IMR-90 (cell line): ENCODE measurements at regions not wholly inside any gene's neighbourhood (a gene's known extent, or its start where the extent isn't known, plus 50 kb on each side); places are given as distances from the start of the nearest gene placed in this dataset.

Experiments
- ATAC-seq: fragments of 200-7000 bp; cut with Tn5 transposase; 2 replicates; pipeline ENCODE4 v1.9.1; 2020; ENCODE audit warnings: low read depth, mild to moderate bottlenecking, moderate library complexity
- BruUV-seq: library from RNA; stranded (reverse); fragments of 400-500 nt; replicated peaks from 2 replicates; lab custom pipeline; 2021; lab: Mats Ljungman, UMichigan
- CTCF ChIA-PET: fragments of 300-600 bp; formaldehyde crosslinking; extraction: SDS; loops from one replicate; lab custom pipeline; 2021; ENCODE audit warnings: antibody characterized with exemption; lab: Yijun Ruan, JAX
- POLR2A ChIA-PET: fragments of 300-600 bp; sonication (Branson Sonifier 250); formaldehyde crosslinking; loops from one replicate; lab custom pipeline; 2022; ENCODE audit warnings: antibody characterized with exemption; ENCODE audit not compliant: unreplicated experiment; lab: Charles Lee
- DNase-seq: peaks from one replicate; pipeline ENCODE4 v3.0.0; 2013
- H2AFZ ChIP-seq: replicated peaks from 2 replicates; pipeline ENCODE3; 2013; ENCODE audit warnings: low read length, mild to moderate bottlenecking; ENCODE audit not compliant: poor library complexity
- H2AK5ac ChIP-seq: 2 replicates; pipeline ENCODE4 v1.6.1; 2013; ENCODE audit warnings: low read depth, low read length, inconsistent platforms
- H2AK9ac ChIP-seq: replicated peaks from 2 replicates; pipeline ENCODE3; 2013; ENCODE audit warnings: mild to moderate bottlenecking, low read depth, low read length, moderate library complexity; ENCODE audit not compliant: poor library complexity
- H2BK120ac ChIP-seq: 2 replicates; pipeline ENCODE4 v1.6.1; 2013; ENCODE audit warnings: low read depth, low read length, inconsistent platforms
- H2BK15ac ChIP-seq: 3 replicates; pipeline ENCODE4 v1.6.1; 2013; ENCODE audit warnings: low read depth, low read length, inconsistent platforms
- H2BK20ac ChIP-seq: 2 replicates; pipeline ENCODE4 v1.6.1; 2013; ENCODE audit warnings: low read depth, mild to moderate bottlenecking, inconsistent platforms, low read length, moderate library complexity
- H2BK5ac ChIP-seq: 2 replicates; pipeline ENCODE4 v1.6.1; 2013; ENCODE audit warnings: mild to moderate bottlenecking, low read depth, low read length, inconsistent platforms; ENCODE audit not compliant: poor library complexity, severe bottlenecking
- H3K14ac ChIP-seq: replicated peaks from 2 replicates; pipeline ENCODE4 v1.6.1; 2013; ENCODE audit warnings: low read depth, low read length, inconsistent platforms
- H3K18ac ChIP-seq: 2 replicates; pipeline ENCODE4 v1.6.1; 2013; ENCODE audit warnings: low read depth, low read length, control low read depth
- H3K23ac ChIP-seq: 2 replicates; pipeline ENCODE4 v1.6.1; 2013; ENCODE audit warnings: low read depth, low read length, inconsistent platforms
- H3K27ac ChIP-seq: 2 replicates; pipeline ENCODE4 v1.5.1; 2013; ENCODE audit warnings: mild to moderate bottlenecking, control low read depth, low read length; ENCODE audit not compliant: insufficient read depth
- H3K27me3 ChIP-seq: 2 replicates; pipeline ENCODE4 v1.6.1; 2013; ENCODE audit warnings: low read length; ENCODE audit not compliant: control insufficient read depth, insufficient read depth
- H3K36me3 ChIP-seq: 2 replicates; pipeline ENCODE4 v1.6.1; 2013; ENCODE audit warnings: low read length, mixed read lengths; ENCODE audit not compliant: control insufficient read depth, insufficient read depth
- H3K4ac ChIP-seq: 2 replicates; pipeline ENCODE4 v1.6.1; 2013; ENCODE audit warnings: low read depth, low read length, inconsistent platforms
- H3K4me1 ChIP-seq: 2 replicates; pipeline ENCODE4 v1.6.1; 2013; ENCODE audit warnings: low read length, mixed read lengths; ENCODE audit not compliant: control insufficient read depth, insufficient read depth
- H3K4me2 ChIP-seq: 2 replicates; pipeline ENCODE4 v1.6.1; 2013; ENCODE audit warnings: low read depth, mild to moderate bottlenecking, control low read depth, low read length, moderate library complexity
- H3K4me3 ChIP-seq: 2 replicates; pipeline ENCODE4 v1.5.1; 2013; ENCODE audit warnings: low read depth, mild to moderate bottlenecking, control low read depth, low read length, moderate library complexity; ENCODE audit not compliant: insufficient read depth
- H3K56ac ChIP-seq: 2 replicates; pipeline ENCODE4 v1.6.1; 2013; ENCODE audit warnings: low read length, inconsistent platforms; ENCODE audit not compliant: insufficient read depth; ENCODE audit errors: extremely low read depth
- H3K79me1 ChIP-seq, 2 experiments: 2 replicates each; pipeline ENCODE4 v1.6.1; 2013; ENCODE audit warnings: low read length in 2 of 2, inconsistent platforms in 1 of 2, low read depth in 1 of 2
- H3K9ac ChIP-seq: 2 replicates; pipeline ENCODE4 v1.6.1; 2013; ENCODE audit warnings: low read depth, low read length, control low read depth
- H3K9me1 ChIP-seq: 2 replicates; pipeline ENCODE4 v1.6.1; 2013; ENCODE audit warnings: low read length, inconsistent platforms; ENCODE audit not compliant: insufficient read depth
- H3K9me3 ChIP-seq: 2 replicates; pipeline ENCODE4 v1.6.1; 2013; ENCODE audit warnings: low read length; ENCODE audit not compliant: control insufficient read depth, insufficient read depth
- H4K20me1 ChIP-seq: 2 replicates; pipeline ENCODE4 v1.6.1; 2013; ENCODE audit warnings: low read length, inconsistent platforms; ENCODE audit not compliant: insufficient read depth
- H4K5ac ChIP-seq: 2 replicates; pipeline ENCODE4 v1.6.1; 2013; ENCODE audit warnings: mild to moderate bottlenecking, low read depth, low read length, control low read depth
- H4K8ac ChIP-seq, 2 experiments: 2 replicates each; pipeline ENCODE4 v1.6.1; 2013; ENCODE audit warnings: low read depth in 2 of 2, low read length in 2 of 2, control low read depth in 1 of 2, inconsistent platforms in 1 of 2
- H4K91ac ChIP-seq: 2 replicates; pipeline ENCODE4 v1.6.1; 2013; ENCODE audit warnings: low read depth, low read length, inconsistent platforms; ENCODE audit not compliant: insufficient read depth
- MAZ ChIP-seq: IDR thresholded peaks from 2 replicates; pipeline ENCODE4 v1.6.1; 2012; ENCODE audit warnings: low read depth, mild to moderate bottlenecking, low read length, improper control_type of control experiment, moderate library complexity, borderline replicate concordance
- MXI1 ChIP-seq: IDR thresholded peaks from 2 replicates; pipeline ENCODE4 v1.6.1; 2012; ENCODE audit warnings: low read depth, mild to moderate bottlenecking, low read length, moderate library complexity, borderline replicate concordance
- WGBS, 2 experiments: methylation state at CpG; one replicate each; pipeline versions ENCODE4 v1.1.5 to v1.1.7; 2013; ENCODE audit warnings: missing lambda C conversion rate in 2 of 2; ENCODE audit not compliant: insufficient read length in 1 of 2; ENCODE audit errors: extremely low coverage in 2 of 2; 5-methylcytosine and 5-hydroxymethylcytosine counted together
- dilution Hi-C: fragments of 300-500 bp; cut with HindIII; formaldehyde crosslinking; loops from one replicate; pipeline ENCODE4 v1.14.3; 2018; ENCODE audit warnings: low sequenced_read_pairs; ENCODE audit not compliant: unreplicated experiment
- in situ Hi-C: fragments of 300-500 bp; cut with MboI; formaldehyde crosslinking; loops from 3 replicates; pipeline ENCODE4 v1.14.3; 2019; ENCODE audit warnings: low sequenced_read_pairs, inconsistent platforms, mixed read lengths
- intact Hi-C: fragments of 100-400 bp; cut with micrococcal nuclease; formaldehyde crosslinking; loops from 2 replicates; pipeline ENCODE4 v1.10.0; 2022
- TF ChIP-seq, protein P1 (sequence below): conservative IDR thresholded peaks from 2 replicates; pipeline ENCODE4 v1.5.1; 2012; ENCODE audit warnings: mild to moderate bottlenecking, low read depth, low read length, improper control_type of control experiment

GRCh38 chr2:236985761-236986339, 99.8 kb upstream of the COPS8 start:
- intact Hi-C loops, result no loop called here
- no peak overlapping the region for H2AK5ac ChIP-seq
- peaks cover 20% of the 10 kb centered on the region for H3K27me3 ChIP-seq
- no peak overlapping the region for H3K4me3 ChIP-seq
- H2BK120ac ChIP-seq, result no peak overlapping the region
- ATAC-seq (no peak), DNase-seq (no peak)
- BruUV-seq, result no TSS peak
- CTCF ChIA-PET, result no interaction called here
- H3K23ac ChIP-seq, result no peak overlapping the region
- in situ Hi-C loops, result no loop called here
- H3K36me3 ChIP-seq, result no peaks in the 10 kb centered on the region
- WGBS, 2 experiments, result 71% methylated on average over 2 of the region's 7 CpGs; no CpG with 5 or more reads in 1 of the 2 experiments
- H4K5ac ChIP-seq, result no peak overlapping the region
- no peak overlapping the region for H3K14ac ChIP-seq
- H2BK5ac ChIP-seq, result no peak overlapping the region
- H3K9me3 ChIP-seq, result peaks cover 4% of the 10 kb centered on the region
- no peak overlapping the region for H3K18ac ChIP-seq
- H3K27ac ChIP-seq, result no peak overlapping the region
- POLR2A ChIA-PET, result no interaction called here
- no peak overlapping the region for H2AK9ac ChIP-seq
- H2AFZ ChIP-seq, result no peak overlapping the region
- dilution Hi-C loops, result no loop called here
- TF ChIP-seq, protein P1, sequence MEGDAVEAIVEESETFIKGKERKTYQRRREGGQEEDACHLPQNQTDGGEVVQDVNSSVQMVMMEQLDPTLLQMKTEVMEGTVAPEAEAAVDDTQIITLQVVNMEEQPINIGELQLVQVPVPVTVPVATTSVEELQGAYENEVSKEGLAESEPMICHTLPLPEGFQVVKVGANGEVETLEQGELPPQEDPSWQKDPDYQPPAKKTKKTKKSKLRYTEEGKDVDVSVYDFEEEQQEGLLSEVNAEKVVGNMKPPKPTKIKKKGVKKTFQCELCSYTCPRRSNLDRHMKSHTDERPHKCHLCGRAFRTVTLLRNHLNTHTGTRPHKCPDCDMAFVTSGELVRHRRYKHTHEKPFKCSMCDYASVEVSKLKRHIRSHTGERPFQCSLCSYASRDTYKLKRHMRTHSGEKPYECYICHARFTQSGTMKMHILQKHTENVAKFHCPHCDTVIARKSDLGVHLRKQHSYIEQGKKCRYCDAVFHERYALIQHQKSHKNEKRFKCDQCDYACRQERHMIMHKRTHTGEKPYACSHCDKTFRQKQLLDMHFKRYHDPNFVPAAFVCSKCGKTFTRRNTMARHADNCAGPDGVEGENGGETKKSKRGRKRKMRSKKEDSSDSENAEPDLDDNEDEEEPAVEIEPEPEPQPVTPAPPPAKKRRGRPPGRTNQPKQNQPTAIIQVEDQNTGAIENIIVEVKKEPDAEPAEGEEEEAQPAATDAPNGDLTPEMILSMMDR, result no peak
- TF ChIP-seq MAZ, result no peak
- TF ChIP-seq MXI1, result no peak
- no peak overlapping the region for H4K91ac ChIP-seq
- H3K4ac ChIP-seq, result no peak overlapping the region
- no peak overlapping the region for H3K56ac ChIP-seq
- no peak overlapping the region for H2BK15ac ChIP-seq
- no peak overlapping the region for H3K4me2 ChIP-seq
- H3K4me1 ChIP-seq, result no peaks in the 10 kb centered on the region
- no peaks in the 10 kb centered on the region for H3K79me1 ChIP-seq
- H3K9me1 ChIP-seq, result no peaks in the 10 kb centered on the region
- H4K20me1 ChIP-seq, result no peaks in the 10 kb centered on the region
- no peak overlapping the region for H3K9ac ChIP-seq
- H2BK20ac ChIP-seq, result no peak overlapping the region
- H4K8ac ChIP-seq, result no peak overlapping the region
